GM23248 (cell line): ENCODE measurements at regions not wholly inside any gene's neighbourhood (a gene's known extent, or its start where the extent isn't known, plus 50 kb on each side); places are given as distances from the start of the nearest gene placed in this dataset.

Experiments used
- DNase-seq: peaks from one replicate; pipeline ENCODE4 v3.0.0-alpha.2; 2015
- H2AFZ ChIP-seq: fragments of 200-600 bp; sonication (generic); 2 replicates; pipeline ENCODE4 v1.6.1; 2016; ENCODE audit warnings: antibody characterized with exemption
- H3F3A ChIP-seq: fragments of 200-600 bp; sonication (generic); 2 replicates; pipeline ENCODE4 v1.6.1; 2016; ENCODE audit warnings: mild to moderate bottlenecking, antibody characterized with exemption, mixed run types; ENCODE audit not compliant: insufficient read depth
- H3K27ac ChIP-seq: fragments of 200-600 bp; sonication (generic); 2 replicates; pipeline ENCODE4 v1.5.1; 2016; ENCODE audit warnings: mild to moderate bottlenecking
- H3K27me3 ChIP-seq: fragments of 200-600 bp; sonication (generic); replicated peaks from 2 replicates; pipeline ENCODE4 v1.6.1; 2016; ENCODE audit warnings: mild to moderate bottlenecking; ENCODE audit not compliant: insufficient read depth
- H3K36me3 ChIP-seq: fragments of 200-600 bp; sonication (generic); 2 replicates; pipeline ENCODE4 v1.6.1; 2016; ENCODE audit warnings: low read depth, mild to moderate bottlenecking
- H3K4me1 ChIP-seq: fragments of 200-600 bp; sonication (generic); 2 replicates; pipeline ENCODE4 v1.6.1; 2016; ENCODE audit warnings: mild to moderate bottlenecking; ENCODE audit not compliant: insufficient read depth
- H3K4me2 ChIP-seq: fragments of 200-600 bp; sonication (generic); one replicate; pipeline ENCODE4 v1.6.1; 2016; ENCODE audit warnings: mild to moderate bottlenecking; ENCODE audit not compliant: unreplicated experiment
- H3K4me3 ChIP-seq: fragments of 200-600 bp; sonication (generic); 2 replicates; pipeline ENCODE4 v1.5.1; 2016; ENCODE audit warnings: mild to moderate bottlenecking
- H3K79me2 ChIP-seq: fragments of 200-600 bp; sonication (generic); 2 replicates; pipeline ENCODE4 v1.6.1; 2016; ENCODE audit warnings: mild to moderate bottlenecking; ENCODE audit not compliant: insufficient read depth
- H3K9ac ChIP-seq: fragments of 200-600 bp; sonication (generic); 2 replicates; pipeline ENCODE4 v1.6.1; 2016; ENCODE audit warnings: mild to moderate bottlenecking
- H3K9me2 ChIP-seq: fragments of 200-600 bp; sonication (generic); 2 replicates; pipeline ENCODE4 v1.6.1; 2016; ENCODE audit warnings: mixed run types, mild to moderate bottlenecking, moderate library complexity; ENCODE audit not compliant: insufficient read depth
- H3K9me3 ChIP-seq: fragments of 200-600 bp; sonication (generic); one replicate; pipeline ENCODE4 v1.6.1; 2017; ENCODE audit warnings: low read depth
- H4K20me1 ChIP-seq: fragments of 200-600 bp; sonication (generic); 2 replicates; pipeline ENCODE4 v1.6.0; 2016; ENCODE audit not compliant: insufficient read depth
- EZH2 ChIP-seq: fragments of 200-600 bp; sonication (generic); IDR thresholded peaks from 2 replicates; pipeline ENCODE4 v1.6.1; 2018; ENCODE audit warnings: antibody characterized with exemption, mild to moderate bottlenecking; ENCODE audit not compliant: insufficient read depth, poor library complexity, severe bottlenecking
- EZH2phosphoT487 ChIP-seq: fragments of 200-600 bp; sonication (generic); IDR thresholded peaks from 2 replicates; pipeline ENCODE4 v1.6.1; 2018; ENCODE audit warnings: antibody characterized with exemption, moderate library complexity, mild to moderate bottlenecking, low read depth; ENCODE audit not compliant: insufficient read depth
- WGBS, 2 experiments: methylation state at CpG; one replicate each; pipeline ENCODE4 v1.1.6; 2015 to 2017; ENCODE audit warnings: low lambda C conversion rate in 2 of 2, low coverage in 1 of 2; ENCODE audit errors: missing lambda C conversion rate in 2 of 2; 5-methylcytosine and 5-hydroxymethylcytosine counted together
- in situ Hi-C: fragments of 300-500 bp; cut with MboI; formaldehyde crosslinking; loops from 2 replicates; pipeline ENCODE4 v1.15.0; 2020

- Histone ChIP-seq H3K36me3 (no peaks in the 10 kb centered on the region), H3K27ac (no peak overlapping the region), H3K4me3 (no peak overlapping the region), H4K20me1 (no peaks in the 10 kb centered on the region), H3K9me3 (no peaks in the 10 kb centered on the region), H3K4me2 (peak overlapping the region; percentile 1), H3F3A (no peaks in the 10 kb centered on the region), H3K79me2 (no peaks in the 10 kb centered on the region), H3K4me1 (peaks cover 9% of the 10 kb centered on the region), H2AFZ (no peak overlapping the region), H3K9ac (no peak overlapping the region), H3K27me3 (peaks cover 6% of the 10 kb centered on the region; the same call in 1 of the 2 replicates), H3K9me2 (no peaks in the 10 kb centered on the region)
- TF ChIP-seq EZH2phosphoT487 (no peak), EZH2 (no peak)
- WGBS, 2 experiments = 60 to 85% methylated on average over 1 of the region's 1 CpG
- DNase-seq = peak; percentile 55
- in situ Hi-C loops = no loop called here
These were observed 408.5 kb downstream of the MFSD1 start for GRCh38 chr3:159210336-159210735.

- in situ Hi-C loops = no loop called here
- H3K4me2 ChIP-seq = no peak overlapping the region
These were observed 414.5 kb downstream of the MFSD1 start for GRCh38 chr3:159216311-159216710.

GRCh38 chr3:159219231-159219630 lies 417.4 kb downstream of the MFSD1 start:
- Histone ChIP-seq H3K9ac (no peak overlapping the region), H3K36me3 (no peaks in the 10 kb centered on the region), H3K4me3 (no peak overlapping the region), H3K79me2 (no peaks in the 10 kb centered on the region), H3K4me2 (no peak overlapping the region), H4K20me1 (no peaks in the 10 kb centered on the region), H2AFZ (no peak overlapping the region), H3K27me3 (0 out of 2 replicates have a peak, but pooled peaks cover 7% of the 10 kb centered on the region), H3K9me2 (no peaks in the 10 kb centered on the region), H3K4me1 (no peaks in the 10 kb centered on the region), H3K27ac (no peak overlapping the region), H3F3A (no peaks in the 10 kb centered on the region), H3K9me3 (no peaks in the 10 kb centered on the region)
- no peak for TF ChIP-seq EZH2
- no peak for TF ChIP-seq EZH2phosphoT487
- in situ Hi-C loops = no loop called here
- no peak for DNase-seq
- 86 to 94% methylated on average over 3 of the region's 3 CpGs for WGBS, 2 experiments

More at GRCh38 chr3:159216311-159216710, 414.5 kb downstream of the MFSD1 start:
- H3K9ac ChIP-seq = no peak overlapping the region
- no peaks in the 10 kb centered on the region for H3K9me3 ChIP-seq
- H3F3A ChIP-seq = no peaks in the 10 kb centered on the region
- H3K27ac ChIP-seq = no peak overlapping the region
- TF ChIP-seq EZH2phosphoT487 = no peak
- TF ChIP-seq EZH2 = no peak
- H3K9me2 ChIP-seq = no peaks in the 10 kb centered on the region
- no peaks in the 10 kb centered on the region for H3K4me1 ChIP-seq
- no peaks in the 10 kb centered on the region for H3K36me3 ChIP-seq
- WGBS, 2 experiments = 83 to 85% methylated on average over 3 of the region's 3 CpGs
- no peak overlapping the region for H2AFZ ChIP-seq
- H3K4me3 ChIP-seq = no peak overlapping the region
- no peak for DNase-seq
- H3K27me3 ChIP-seq = 0 out of 2 replicates have a peak, but pooled peaks cover 7% of the 10 kb centered on the region
- H3K79me2 ChIP-seq = no peaks in the 10 kb centered on the region
- no peaks in the 10 kb centered on the region for H4K20me1 ChIP-seq

GRCh38 chr3:159221335-159221734 lies 419.5 kb downstream of the MFSD1 start:
- Histone ChIP-seq H3K27ac (no peak overlapping the region), H4K20me1 (no peaks in the 10 kb centered on the region), H3K79me2 (no peaks in the 10 kb centered on the region), H3F3A (no peaks in the 10 kb centered on the region), H3K4me3 (no peak overlapping the region), H3K36me3 (no peaks in the 10 kb centered on the region), H2AFZ (no peak overlapping the region), H3K9ac (no peak overlapping the region), H3K27me3 (0 out of 2 replicates have a peak, but pooled peaks cover 15% of the 10 kb centered on the region), H3K4me1 (no peaks in the 10 kb centered on the region), H3K9me3 (no peaks in the 10 kb centered on the region), H3K9me2 (no peaks in the 10 kb centered on the region), H3K4me2 (no peak overlapping the region)
- no peak for TF ChIP-seq EZH2
- TF ChIP-seq EZH2phosphoT487 = no peak
- in situ Hi-C loops = no loop called here
- 47 to 61% methylated on average over 1 of the region's 1 CpG for WGBS, 2 experiments
- no peak for DNase-seq
